NCI-H2227 (cell line): ENCODE measurements at regions not wholly inside any gene's neighbourhood (a gene's known extent, or its start where the extent isn't known, plus 50 kb on each side); places are given as distances from the start of the nearest gene placed in this dataset.

Experiments
- DNase-seq: peaks from one replicate; lab custom pipeline; 2025; ENCODE audit not compliant: unreplicated experiment; lab: John Stamatoyannopoulos, UW

DNA sequence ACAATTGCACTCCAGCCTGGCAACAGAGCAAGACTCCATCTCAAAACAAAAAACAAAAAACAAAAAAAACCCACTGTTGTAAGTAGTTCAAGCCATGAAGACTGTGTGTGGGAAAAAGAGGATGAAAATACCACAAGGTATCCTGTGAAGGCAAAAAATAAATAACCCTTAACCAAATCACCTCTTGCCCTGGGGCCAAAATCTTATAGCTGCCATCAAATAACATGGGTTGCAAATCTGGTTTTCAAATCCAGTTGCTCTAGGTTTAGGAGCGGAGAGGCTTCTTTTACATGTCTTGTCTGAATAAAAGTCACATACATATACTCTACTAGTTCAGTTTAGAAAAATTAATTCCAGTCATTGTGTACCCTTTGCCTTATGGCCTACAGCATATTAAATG lies 87.0 kb upstream of the STT3B start:
- no peak for DNase-seq

DNA sequence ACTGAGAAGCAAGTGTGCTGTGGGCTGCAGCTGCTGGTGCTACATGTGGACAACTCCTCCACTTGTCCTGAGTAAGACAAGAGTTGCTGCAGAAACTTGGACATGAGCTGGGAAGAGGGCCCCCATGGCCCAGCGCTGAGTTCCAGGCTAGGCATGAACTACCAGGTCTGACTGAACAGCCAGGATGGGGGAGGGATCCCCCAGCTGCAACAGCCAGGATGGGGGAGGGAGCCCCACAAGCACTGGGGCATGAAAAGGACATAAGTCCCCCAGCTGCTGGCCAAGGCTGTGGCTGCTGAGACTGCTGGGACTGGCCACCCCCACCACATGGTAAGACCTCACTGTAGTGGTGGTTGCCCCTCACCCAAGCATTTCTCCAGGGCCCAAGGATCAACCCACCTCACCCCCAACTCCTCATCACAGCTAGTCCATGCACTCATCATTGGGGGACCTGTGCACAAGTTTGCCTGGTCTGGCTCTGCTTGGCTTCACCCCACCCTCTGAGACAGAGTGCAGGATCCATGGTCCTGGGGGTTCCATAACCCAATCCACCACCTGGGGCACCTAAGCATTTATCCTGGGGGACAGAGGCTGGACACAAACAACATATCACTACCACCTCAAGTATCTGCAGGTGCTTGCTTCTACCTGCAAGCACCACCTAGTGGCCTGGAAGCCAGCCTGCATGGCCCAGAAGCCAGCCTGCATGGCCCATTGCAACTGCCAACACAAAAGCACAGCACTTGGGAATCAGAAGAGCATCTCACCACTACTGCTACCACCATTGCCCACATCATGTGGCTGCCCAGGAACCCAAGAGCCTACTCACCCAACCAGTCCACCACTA lies 84.5 kb upstream of the STT3B start:
- DNase-seq = no peak

DNA sequence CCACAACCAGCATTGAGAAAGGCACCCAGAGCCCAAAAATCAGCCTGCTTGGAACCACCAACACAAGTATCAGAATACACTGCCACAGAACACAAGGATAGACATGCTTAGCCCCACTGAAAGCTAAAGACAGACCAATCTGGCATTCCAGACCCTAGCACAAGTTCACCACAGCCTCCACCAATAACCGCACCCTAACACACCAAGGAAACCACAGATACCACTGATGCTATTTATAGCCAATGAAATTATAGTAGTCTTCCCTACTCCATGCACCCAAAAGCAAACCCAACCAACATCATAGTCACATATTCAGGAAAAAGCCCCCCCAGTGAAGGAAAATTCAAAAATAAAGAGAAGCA lies 83.9 kb upstream of the STT3B start:
- no peak for DNase-seq

DNA sequence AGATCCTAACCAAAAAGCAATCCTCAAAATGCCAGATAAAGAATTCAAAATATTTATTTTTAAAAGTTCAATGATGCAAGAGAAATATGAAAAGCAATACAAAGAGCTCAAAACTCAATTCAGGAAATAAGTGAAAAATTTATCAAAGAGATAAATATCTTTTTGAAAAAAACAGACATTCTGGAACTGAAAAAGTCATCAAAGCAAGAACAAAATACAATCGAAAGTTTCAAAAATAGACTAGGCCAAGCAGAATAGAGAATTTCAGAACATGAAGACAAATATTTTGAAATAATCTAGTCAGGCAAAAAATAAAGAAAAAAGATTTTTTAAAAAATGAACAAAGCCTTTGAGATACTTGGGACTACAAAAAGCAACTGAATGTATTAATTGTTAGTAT lies 83.4 kb upstream of the STT3B start:
- no peak for DNase-seq

DNA sequence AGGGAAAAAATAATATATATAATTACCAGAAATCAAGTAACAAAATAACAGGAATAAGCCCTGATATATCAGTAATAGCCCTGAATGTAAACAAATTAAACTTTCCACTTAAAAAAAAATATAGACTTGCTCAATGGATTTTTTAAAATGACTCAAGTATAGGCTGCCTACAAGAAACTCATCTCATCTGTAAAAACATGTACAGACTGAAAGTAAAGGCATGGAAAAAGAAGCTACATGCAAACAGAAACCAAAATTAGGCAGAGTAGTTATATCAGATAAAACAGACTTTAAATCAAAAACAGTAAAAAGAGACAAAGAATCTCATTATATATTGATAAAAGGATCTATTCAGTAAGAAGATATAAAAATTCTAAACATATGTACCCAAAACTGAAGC lies 82.4 kb upstream of the STT3B start:
- DNase-seq = no peak

DNA sequence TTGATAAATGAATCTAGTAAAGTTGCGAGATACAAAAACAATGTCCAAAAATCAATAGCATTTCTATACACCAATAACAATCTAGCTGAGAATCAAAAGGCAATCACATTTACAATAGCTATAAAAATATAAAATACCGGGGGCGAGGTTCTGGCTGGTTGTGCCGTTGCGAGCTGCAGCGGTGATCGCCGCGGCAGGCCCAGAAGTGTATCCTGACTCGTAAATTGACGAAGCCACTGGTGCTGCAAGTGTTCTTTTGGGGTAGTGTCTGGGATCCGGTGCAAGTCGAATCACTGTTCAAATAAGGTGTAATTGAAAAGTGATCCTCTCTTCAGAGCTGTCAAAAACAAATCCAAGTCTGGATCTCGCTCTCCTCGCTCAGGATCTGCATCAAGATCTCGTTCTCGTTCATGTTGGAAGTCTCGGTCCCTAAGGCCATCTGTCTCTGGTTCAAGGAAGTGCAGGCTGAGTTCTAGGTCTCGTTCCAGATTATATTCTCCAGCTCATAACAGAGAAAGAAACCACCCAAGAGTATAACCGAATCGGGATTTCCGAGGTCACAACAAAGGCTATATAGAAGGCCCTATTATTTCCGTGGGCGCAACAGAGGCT lies 80.1 kb upstream of the STT3B start:
- no peak for DNase-seq

DNA sequence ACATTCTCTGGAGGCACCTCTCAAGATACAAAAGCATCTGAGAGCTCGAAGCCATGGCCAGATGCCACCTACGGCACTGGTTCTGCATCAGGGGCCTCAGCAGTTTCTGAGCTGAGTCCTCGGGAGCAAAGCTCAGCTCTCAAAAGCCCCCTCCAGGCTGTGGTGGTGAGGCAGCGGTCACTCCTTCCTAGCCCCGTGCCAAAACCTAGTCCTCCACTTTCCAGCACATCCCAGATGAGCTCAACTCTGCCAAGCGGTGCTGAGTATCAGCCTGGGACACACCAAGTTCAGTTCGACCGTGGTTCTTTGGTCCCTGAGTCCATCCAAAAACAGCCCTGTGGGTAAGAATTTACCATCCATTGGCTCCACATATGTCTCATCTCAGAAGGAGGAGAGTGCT lies 79.3 kb upstream of the STT3B start:
- DNase-seq = no peak

DNA sequence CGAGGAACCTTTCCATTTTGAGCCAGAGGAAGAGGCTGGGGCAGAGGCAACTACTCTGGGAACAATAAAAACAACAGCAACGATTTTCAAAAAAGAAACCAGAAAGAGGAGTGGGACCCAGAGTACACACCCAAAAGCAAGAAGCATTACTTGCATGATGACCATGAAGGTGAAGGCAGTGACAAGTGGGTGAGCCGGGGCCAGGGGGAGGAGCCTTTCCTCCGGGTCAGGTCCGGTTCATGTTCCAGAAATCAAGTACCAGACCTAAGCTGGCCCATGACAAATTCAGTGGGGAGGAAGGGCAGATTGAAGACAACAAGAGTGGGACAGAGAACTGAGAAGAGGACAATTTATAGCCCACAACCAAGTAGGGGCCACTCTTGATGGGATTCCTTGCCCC lies 77.2 kb upstream of the STT3B start:
- DNase-seq = no peak

DNA sequence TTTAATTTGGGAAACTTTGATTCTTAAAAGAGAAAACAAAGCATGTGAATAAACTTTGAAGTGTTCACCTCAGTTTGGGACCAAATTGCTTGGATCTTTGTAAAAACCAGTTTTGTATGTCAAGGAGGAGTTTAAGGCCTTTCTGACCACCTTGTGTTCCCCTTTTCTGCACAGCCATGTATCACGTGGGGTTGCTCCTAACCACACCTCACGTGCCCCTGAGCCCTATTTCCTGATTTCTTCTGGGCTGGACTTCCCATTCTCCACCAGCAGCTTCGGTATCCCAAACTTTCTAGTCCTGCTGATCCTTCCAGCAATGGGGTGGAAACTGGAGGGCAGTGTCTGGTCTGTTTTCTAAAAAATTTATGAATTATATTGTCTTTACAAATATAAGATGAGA lies 76.4 kb upstream of the STT3B start:
- DNase-seq = no peak

DNA sequence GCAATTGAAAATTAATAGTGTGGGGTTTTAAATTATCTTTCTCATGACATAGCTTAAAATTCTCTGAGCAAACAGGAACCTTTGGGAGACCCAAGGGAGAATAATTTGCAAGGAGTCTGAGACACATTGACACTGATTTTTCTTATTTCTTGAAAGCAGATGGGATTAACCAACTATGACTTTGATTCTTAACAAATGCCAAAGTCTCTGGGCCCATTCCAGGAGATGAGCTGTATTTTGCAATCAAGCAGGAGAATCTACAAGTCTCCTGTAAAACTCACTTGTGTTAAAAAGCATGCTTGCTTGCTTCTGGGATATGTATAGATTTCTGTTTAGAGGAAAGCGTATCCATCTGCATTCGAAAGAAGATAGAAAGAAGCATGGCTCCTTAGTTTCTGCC lies 71.3 kb upstream of the STT3B start:
- no peak for DNase-seq

DNA sequence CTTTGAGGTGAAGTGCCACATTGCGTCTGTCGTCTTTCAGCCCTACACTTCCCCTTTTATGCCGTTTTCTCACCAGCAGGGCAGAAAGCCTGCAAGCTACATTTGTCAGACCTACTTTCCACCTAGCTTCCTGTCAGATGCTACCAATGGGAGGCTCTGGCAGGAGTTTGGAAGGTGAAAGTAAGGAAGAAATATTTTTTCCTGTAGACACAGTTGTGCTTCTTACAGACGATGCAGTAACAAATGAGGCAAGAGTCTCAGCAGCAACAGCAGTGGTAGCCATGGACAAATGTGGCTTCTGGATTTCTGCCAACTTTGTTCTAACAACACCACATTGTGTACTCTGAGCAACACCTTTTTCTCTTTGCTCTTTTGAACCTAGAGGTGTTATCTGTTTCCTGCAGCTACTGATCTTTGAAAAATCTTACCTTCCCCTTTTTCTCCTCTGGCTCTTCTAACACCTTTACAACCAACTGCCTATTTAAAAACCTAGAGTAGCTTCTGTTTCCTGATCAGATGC lies 70.6 kb upstream of the STT3B start:
- DNase-seq = no peak

DNA sequence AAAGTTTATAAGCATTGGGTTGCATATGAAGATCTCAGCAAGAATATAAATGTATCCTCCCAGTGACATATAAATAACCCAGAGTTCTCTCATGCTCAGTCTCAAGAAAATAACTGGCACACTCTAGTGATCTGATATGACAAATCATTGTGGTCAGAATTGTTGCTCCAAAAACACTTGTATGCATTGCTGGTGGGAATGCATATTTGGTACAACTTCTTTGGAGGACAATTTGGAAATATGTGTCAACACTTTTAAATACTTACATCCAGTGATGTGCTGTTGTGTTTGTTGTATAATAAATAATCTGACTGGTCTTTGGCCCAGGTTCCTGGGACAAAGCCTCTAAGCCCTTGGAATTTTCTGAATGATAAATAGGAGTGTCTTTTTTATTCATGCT lies 66.7 kb upstream of the STT3B start:
- no peak for DNase-seq

DNA sequence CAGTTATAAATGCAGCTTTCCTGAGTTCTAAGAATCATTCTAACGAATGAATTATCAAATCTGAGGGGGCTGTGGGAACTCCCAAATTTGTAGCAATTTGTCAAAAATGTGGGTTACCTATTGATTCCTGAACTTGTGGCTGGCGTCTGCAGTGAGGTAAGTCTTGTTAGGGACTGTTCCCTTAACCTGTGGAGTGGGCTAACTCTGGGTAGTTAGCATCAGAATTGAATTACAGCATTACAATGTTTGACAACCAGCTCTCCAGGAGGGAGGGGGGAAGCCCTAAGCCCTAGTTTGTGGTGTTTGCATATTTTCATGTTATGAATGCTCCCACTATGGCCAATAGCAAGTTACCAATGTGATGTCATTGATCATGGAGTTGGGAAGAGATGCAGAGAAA lies 65.9 kb upstream of the STT3B start:
- DNase-seq = no peak

DNA sequence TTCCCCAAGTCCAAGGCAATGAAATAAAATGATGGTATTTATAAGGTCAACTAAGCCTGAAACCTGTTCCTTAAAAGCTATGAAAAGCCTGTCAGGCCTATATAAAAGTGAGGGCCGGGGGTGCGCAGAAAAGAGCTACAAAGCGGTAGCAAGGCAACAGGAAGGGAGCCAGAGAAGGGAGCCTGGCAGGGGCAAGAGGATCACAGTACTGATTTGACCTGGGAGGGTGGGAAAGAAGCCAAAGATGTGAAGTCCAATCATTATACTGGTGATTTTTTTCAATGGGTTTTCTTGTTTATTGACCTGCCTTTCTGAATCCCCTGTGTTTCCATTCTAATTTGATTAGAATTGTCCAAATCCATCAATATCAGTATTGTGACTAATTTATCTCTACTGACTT lies 64.3 kb upstream of the STT3B start:
- no peak for DNase-seq

DNA sequence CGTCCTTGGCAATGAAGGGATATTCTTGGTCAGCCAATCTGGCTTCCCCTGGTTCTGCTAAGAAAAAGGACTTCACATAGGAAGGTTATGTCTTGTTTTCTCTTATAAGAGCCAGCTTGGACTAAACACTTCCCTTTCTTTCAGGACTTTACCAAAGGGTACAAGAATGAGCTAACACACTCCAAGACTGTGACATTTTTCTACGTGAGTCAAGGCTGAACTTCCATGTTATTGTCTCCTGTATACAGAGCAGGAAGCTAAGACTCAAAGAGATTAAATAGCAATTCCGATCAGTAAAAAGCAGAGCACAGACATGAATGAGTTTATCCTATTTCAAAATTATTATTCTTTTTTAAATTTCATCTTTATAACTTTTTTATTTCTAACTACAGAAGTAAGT lies 63.3 kb upstream of the STT3B start:
- DNase-seq = no peak

DNA sequence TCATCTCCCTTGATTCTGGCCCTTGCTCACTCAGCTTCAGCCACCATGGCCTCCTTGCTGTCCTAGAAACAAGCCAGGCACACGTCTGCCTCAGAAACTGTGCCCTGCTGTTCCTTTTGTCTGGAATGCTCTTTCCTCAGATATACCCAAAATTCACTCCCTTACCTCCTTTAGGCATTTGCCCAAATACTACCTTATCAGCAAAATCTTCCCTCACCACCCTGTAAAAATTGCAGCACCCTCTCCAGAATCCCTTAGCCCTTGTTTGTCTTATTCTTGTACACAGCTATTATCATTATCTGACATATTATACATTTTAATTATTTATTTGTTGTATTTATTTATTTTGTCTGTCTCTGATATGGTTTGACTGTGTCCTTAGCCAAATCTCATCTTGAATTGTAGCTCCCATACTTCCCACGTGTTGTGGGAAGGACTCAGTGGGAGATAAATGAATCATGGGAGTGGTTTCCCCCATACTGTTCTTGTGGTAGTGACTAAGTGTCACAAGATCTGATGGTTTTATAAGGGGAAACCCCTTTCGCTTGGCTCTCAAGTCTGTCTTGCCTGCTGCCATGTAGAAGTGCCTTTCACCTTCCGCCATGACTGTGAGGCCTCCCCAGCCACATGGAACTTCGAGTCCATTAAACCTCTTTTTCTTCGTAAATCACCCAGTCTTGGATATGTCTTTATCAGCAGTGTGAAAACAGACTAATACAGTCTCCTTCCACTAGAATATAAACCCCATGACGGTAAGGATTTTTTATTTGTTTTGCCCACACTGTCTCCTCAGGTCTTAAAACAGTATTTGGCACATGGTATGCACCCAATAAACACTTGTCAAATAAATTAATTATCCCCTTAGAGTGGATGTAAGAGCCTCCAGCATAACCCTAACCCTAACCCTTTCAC lies 60.0 kb upstream of the STT3B start:
- no peak for DNase-seq

DNA sequence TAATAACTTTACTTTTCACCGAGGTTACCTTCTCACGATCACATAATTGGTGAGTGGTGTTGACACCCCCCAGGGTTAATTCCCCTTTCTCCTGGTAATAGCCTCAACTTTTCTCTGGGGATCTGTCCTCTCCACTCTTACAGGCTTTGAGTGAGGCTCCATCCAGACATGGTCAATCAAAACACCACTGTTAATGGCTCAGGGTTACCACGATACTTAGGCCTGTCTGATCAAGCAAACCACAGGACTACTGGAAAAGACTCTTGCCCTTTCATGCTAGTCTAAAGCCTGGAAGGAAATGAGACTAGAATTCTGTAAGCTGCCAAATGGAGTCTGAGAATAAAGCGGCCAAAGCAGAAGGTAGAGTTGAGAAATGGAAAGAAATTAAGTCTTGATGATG lies 56.5 kb upstream of the STT3B start:
- no peak for DNase-seq

DNA sequence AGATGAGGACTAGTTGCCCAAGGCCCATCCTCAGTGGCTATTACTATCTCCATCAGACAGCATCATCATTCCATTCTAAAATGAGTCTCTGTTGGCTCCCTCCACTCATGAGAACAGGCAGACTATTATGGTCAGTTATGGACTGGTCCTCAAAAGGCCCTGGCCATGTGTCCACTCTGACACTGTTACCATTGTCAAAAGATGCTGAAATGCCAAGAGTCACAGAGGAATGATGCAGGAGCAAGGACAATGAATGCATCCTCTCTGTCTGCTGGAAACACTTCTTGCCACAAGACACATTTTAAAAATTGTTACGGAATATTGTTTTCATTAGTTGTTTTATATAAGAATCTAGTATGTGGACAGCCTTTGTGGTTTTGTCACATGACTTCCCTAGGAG lies 53.3 kb upstream of the STT3B start:
- no peak for DNase-seq

DNA sequence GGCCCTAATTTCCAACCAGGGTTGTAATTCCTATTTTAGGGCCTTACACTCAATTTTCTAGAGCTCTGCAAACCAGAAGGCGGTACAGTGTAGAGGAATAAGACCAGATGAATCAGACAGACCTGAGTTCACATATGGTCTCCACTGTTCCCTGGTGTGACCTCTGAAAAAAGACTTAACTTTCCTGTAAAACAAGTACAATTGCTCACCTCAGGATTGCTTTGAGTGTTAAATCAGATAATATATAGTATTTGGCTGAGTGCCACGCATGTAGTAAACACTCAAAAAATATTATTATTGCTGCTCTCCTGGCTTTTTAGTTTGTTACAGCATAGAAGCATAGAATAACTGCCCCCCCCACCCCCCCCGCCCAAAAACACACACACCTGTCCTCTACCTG lies 51.0 kb upstream of the STT3B start:
- no peak for DNase-seq

DNA sequence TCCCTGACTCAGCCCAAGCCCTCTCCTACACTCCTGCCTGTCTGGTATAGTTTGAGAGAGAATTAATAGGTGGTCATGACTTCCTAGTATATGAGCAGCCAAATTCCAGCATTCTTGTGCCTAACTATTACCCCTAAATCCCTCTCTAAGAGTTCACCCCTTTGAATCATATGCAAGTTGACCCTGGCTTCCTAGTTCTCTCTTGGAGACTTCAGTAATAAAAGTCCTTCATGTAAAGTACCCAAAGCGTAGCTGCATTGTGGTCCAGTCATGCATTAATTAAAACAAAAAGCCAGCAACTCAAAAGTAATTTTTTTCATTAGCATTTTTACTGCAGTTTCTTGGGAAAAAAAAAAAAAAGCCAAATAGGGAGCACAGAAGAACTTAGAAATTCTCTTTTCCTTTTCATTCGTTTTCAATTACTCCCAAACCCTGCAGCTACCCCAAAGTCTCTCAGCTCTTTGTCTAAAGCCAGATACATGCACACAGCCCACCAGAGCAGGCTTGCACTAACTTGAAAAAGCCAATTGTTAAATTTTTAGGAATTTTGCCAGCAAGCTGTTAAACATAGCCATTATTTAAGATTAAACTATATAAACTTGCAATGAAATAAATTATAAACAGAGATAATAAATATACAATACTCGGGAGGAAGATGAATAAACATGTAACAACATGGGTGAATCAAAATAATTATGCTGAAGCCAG lies 50.1 kb upstream of the STT3B start:
- DNase-seq = no peak
